ENCODE measurements at regions not wholly inside any gene's neighbourhood (a gene's known extent, or its start where the extent isn't known, plus 50 kb on each side); places are given as distances from the start of the nearest gene placed in this dataset.
A peak's percentile ranks its signal among the peaks of the same experiment; 100 is the strongest.

DNA sequence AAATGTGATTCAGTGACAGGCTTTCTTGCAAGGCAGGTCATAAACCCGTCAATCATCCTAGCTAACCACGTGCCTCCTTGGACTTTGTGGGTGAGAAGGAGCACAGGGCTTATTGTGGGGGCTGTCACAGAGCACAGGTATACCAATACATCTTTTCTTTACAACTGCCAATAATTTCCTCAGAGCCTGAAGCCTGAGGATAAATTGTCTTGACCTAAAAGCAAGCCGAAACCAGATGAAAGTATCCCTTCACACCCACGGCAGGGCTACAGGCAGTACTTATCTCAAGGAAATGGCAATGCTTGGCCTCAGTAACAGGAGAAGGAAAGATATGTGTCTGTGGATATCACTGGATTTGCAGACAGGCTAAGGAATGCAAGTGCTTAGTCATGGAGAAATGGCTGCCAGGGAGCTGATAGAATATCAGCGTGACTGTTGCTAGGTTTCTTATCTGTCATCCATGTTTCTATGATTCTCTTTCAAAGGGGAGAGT lies 90.3 kb upstream of the ZNF366 start (continued):
- TF ChIP-seq, protein P1, sequence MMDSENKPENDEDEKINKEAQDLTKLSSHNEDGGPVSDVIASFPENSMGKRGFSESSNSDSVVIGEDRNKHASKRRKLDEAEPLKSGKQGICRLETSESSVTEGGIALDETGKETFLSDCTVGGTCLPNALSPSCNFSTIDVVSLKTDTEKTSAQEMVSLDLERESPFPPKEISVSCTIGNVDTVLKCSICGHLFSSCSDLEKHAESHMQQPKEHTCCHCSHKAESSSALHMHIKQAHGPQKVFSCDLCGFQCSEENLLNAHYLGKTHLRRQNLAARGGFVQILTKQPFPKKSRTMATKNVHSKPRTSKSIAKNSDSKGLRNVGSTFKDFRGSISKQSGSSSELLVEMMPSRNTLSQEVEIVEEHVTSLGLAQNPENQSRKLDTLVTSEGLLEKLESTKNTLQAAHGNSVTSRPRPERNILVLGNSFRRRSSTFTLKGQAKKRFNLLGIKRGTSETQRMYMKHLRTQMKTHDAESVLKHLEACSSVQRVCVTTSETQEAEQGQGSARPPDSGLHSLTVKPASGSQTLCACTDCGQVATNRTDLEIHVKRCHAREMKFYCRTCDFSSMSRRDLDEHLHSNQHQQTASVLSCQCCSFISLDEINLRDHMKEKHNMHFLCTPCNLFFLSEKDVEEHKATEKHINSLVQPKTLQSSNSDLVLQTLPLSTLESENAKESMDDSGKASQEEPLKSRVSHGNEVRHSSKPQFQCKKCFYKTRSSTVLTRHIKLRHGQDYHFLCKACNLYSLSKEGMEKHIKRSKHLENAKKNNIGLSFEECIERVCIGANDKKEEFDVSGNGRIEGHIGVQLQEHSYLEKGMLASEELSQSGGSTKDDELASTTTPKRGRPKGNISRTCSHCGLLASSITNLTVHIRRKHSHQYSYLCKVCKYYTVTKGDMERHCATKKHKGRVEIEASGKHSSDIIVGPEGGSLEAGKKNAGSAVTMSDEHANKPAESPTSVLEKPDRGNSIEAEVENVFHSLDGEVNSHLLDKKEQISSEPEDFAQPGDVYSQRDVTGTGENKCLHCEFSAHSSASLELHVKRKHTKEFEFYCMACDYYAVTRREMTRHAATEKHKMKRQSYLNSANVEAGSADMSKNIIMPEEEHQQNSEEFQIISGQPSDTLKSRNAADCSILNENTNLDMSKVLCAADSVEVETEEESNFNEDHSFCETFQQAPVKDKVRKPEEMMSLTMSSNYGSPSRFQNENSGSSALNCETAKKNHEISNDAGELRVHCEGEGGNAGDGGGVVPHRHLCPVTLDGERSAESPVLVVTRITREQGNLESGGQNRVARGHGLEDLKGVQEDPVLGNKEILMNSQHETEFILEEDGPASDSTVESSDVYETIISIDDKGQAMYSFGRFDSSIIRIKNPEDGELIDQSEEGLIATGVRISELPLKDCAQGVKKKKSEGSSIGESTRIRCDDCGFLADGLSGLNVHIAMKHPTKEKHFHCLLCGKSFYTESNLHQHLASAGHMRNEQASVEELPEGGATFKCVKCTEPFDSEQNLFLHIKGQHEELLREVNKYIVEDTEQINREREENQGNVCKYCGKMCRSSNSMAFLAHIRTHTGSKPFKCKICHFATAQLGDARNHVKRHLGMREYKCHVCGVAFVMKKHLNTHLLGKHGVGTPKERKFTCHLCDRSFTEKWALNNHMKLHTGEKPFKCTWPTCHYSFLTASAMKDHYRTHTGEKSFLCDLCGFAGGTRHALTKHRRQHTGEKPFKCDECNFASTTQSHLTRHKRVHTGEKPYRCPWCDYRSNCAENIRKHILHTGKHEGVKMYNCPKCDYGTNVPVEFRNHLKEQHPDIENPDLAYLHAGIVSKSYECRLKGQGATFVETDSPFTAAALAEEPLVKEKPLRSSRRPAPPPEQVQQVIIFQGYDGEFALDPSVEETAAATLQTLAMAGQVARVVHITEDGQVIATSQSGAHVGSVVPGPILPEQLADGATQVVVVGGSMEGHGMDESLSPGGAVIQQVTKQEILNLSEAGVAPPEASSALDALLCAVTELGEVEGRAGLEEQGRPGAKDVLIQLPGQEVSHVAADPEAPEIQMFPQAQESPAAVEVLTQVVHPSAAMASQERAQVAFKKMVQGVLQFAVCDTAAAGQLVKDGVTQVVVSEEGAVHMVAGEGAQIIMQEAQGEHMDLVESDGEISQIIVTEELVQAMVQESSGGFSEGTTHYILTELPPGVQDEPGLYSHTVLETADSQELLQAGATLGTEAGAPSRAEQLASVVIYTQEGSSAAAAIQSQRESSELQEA (IDR thresholded peaks at IDR 0.05; ENCODE audit: low read depth) = no peak
- TF ChIP-seq ZKSCAN3 (CRISPR knock-in tag; IDR thresholded peaks at IDR 0.05) = no peak
- TF ChIP-seq, protein P2, sequence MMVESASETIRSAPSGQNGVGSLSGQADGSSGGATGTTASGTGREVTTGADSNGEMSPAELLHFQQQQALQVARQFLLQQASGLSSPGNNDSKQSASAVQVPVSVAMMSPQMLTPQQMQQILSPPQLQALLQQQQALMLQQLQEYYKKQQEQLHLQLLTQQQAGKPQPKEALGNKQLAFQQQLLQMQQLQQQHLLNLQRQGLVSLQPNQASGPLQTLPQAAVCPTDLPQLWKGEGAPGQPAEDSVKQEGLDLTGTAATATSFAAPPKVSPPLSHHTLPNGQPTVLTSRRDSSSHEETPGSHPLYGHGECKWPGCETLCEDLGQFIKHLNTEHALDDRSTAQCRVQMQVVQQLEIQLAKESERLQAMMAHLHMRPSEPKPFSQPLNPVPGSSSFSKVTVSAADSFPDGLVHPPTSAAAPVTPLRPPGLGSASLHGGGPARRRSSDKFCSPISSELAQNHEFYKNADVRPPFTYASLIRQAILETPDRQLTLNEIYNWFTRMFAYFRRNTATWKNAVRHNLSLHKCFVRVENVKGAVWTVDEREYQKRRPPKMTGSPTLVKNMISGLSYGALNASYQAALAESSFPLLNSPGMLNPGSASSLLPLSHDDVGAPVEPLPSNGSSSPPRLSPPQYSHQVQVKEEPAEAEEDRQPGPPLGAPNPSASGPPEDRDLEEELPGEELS (CRISPR knock-in tag; IDR thresholded peaks at IDR 0.05; ENCODE audit: borderline replicate concordance) = no peak
- no peak for TF ChIP-seq NR2C2 (CRISPR knock-in tag; IDR thresholded peaks at IDR 0.05)
- peak; percentile 55; the same call in 1 of the 2 replicates for TF ChIP-seq NR2C2 (tag; IDR thresholded peaks at IDR 0.05)
- TF ChIP-seq ZBTB17 (CRISPR knock-in tag; IDR thresholded peaks at IDR 0.05) = no peak; the same call in none of the 2 replicates
- TF ChIP-seq ZNF316 (IDR thresholded peaks at IDR 0.05) = peak; percentile 98
- TF ChIP-seq CBX8 (IDR thresholded peaks at IDR 0.05; ENCODE audit: borderline replicate concordance, extremely low read depth, low read depth, low read length, poor library complexity, severe bottlenecking) = no peak
- TF ChIP-seq RHOXF2B (CRISPR knock-in tag; conservative IDR thresholded peaks at IDR 0.05) = no peak
- TF ChIP-seq ARID1B (IDR thresholded peaks at IDR 0.05) = peak; percentile 99
- TF ChIP-seq EZH2 (IDR thresholded peaks at IDR 0.05; ENCODE audit: borderline replicate concordance, low read depth, low read length) = no peak
- TF ChIP-seq, protein P3, sequence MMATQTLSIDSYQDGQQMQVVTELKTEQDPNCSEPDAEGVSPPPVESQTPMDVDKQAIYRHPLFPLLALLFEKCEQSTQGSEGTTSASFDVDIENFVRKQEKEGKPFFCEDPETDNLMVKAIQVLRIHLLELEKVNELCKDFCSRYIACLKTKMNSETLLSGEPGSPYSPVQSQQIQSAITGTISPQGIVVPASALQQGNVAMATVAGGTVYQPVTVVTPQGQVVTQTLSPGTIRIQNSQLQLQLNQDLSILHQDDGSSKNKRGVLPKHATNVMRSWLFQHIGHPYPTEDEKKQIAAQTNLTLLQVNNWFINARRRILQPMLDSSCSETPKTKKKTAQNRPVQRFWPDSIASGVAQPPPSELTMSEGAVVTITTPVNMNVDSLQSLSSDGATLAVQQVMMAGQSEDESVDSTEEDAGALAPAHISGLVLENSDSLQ (IDR thresholded peaks at IDR 0.05) = peak; percentile 98
- peak; percentile 88; the same call in 1 of the 2 replicates for TF ChIP-seq ZNF644 (tag; IDR thresholded peaks at IDR 0.05; ENCODE audit: low read depth)
- TF ChIP-seq, protein P4, sequence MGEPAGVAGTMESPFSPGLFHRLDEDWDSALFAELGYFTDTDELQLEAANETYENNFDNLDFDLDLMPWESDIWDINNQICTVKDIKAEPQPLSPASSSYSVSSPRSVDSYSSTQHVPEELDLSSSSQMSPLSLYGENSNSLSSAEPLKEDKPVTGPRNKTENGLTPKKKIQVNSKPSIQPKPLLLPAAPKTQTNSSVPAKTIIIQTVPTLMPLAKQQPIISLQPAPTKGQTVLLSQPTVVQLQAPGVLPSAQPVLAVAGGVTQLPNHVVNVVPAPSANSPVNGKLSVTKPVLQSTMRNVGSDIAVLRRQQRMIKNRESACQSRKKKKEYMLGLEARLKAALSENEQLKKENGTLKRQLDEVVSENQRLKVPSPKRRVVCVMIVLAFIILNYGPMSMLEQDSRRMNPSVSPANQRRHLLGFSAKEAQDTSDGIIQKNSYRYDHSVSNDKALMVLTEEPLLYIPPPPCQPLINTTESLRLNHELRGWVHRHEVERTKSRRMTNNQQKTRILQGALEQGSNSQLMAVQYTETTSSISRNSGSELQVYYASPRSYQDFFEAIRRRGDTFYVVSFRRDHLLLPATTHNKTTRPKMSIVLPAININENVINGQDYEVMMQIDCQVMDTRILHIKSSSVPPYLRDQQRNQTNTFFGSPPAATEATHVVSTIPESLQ (CRISPR knock-in tag; IDR thresholded peaks at IDR 0.05) = no peak
- TF ChIP-seq ZBTB1 (CRISPR knock-in tag; IDR thresholded peaks at IDR 0.05; ENCODE audit: borderline replicate concordance, low read depth) = no peak
